K562 (cell line): ENCODE measurements at regions not wholly inside any gene's neighbourhood (a gene's known extent, or its start where the extent isn't known, plus 50 kb on each side); places are given as distances from the start of the nearest gene placed in this dataset.

Experiments used
- BCL6 ChIP-seq: fragments of 250-450 bp; sonication (Bioruptor Pico); IDR thresholded peaks from 2 replicates; pipeline ENCODE4 v1.4.0; 2020
- CEBPB ChIP-seq: fragments of 450-650 bp; IDR thresholded peaks from 2 replicates; pipeline ENCODE4 v1.6.1; 2016; ENCODE audit warnings: missing genetic modification characterization, missing compliant biosample characterization
- CREM ChIP-seq: IDR thresholded peaks from 2 replicates; pipeline ENCODE4 v1.6.1; 2014; ENCODE audit warnings: antibody characterized with exemption, low read depth
- DACH1 ChIP-seq: fragments of 450-650 bp; IDR thresholded peaks from 2 replicates; pipeline ENCODE4 v1.6.1; 2018; ENCODE audit not compliant: partially characterized antibody
- ETV6 ChIP-seq, 3 experiments: fragments of 150-350 bp in 1 of 3; sonication (generic) in 1 of 3; formaldehyde crosslinking in 1 of 3; IDR thresholded peaks; 2 replicates each; pipeline versions ENCODE4 v1.6.1 to v1.8.0; 2014 to 2022; ENCODE audit warnings: borderline replicate concordance in 2 of 3, low read depth in 2 of 3, antibody characterized with exemption in 1 of 3, low read length in 1 of 3, mild to moderate bottlenecking in 1 of 3, missing genetic modification reagents in 1 of 3
- GATAD2B ChIP-seq: fragments of 450-650 bp; IDR thresholded peaks from 2 replicates; pipeline ENCODE4 v1.6.1; 2017; ENCODE audit warnings: mild to moderate bottlenecking, borderline replicate concordance
- HDAC3 ChIP-seq: fragments of 450-650 bp; IDR thresholded peaks from 2 replicates; pipeline ENCODE4 v1.6.1; 2018; ENCODE audit warnings: borderline replicate concordance, mild to moderate bottlenecking, moderate library complexity; ENCODE audit not compliant: partially characterized antibody
- KAT7 ChIP-seq: sonication (generic); formaldehyde crosslinking; IDR thresholded peaks from 2 replicates; pipeline ENCODE4 v1.8.0; 2022; ENCODE audit warnings: missing genetic modification reagents, mild to moderate bottlenecking, borderline replicate concordance
- KLF1 ChIP-seq: fragments of 450-650 bp; IDR thresholded peaks from 2 replicates; pipeline ENCODE4 v1.6.1; 2016; ENCODE audit warnings: missing genetic modification characterization, missing compliant biosample characterization
- NBN ChIP-seq: fragments of 450-650 bp; IDR thresholded peaks from 2 replicates; pipeline ENCODE4 v1.6.1; 2016; ENCODE audit warnings: low read depth, mild to moderate bottlenecking
- NR2C2 ChIP-seq, 2 experiments: fragments of 200-800 bp in 1 of 2; sonication (Bioruptor generic) in 1 of 2; sonication (generic) in 1 of 2; formaldehyde crosslinking in 1 of 2; IDR thresholded peaks; 2 replicates each; pipeline versions ENCODE4 v1.6.1 to v1.8.0; 2016 to 2022; ENCODE audit warnings: mild to moderate bottlenecking in 1 of 2, missing compliant biosample characterization in 1 of 2, missing genetic modification characterization in 1 of 2, missing genetic modification reagents in 1 of 2
- POLR2B ChIP-seq: fragments of 450-650 bp; IDR thresholded peaks from 2 replicates; pipeline ENCODE4 v1.6.1; 2018; ENCODE audit warnings: low read depth; ENCODE audit not compliant: partially characterized antibody
- POLR2H ChIP-seq: IDR thresholded peaks from 2 replicates; pipeline ENCODE4 v1.6.1; 2016; ENCODE audit warnings: missing genetic modification characterization, low read depth, mild to moderate bottlenecking, control low read depth, missing compliant biosample characterization, moderate library complexity
- RBFOX2 ChIP-seq: fragments of 200-400 bp; formaldehyde crosslinking; IDR thresholded peaks from 2 replicates; pipeline ENCODE4 v1.6.1; 2017; ENCODE audit warnings: low read depth, mild to moderate bottlenecking, low read length, moderate library complexity
- SETDB1 ChIP-seq: IDR thresholded peaks from one replicate; pipeline ENCODE4 v1.6.1; 2012; ENCODE audit warnings: low read length, control low read depth, inconsistent platforms
- ZBTB2 ChIP-seq: fragments of 450-650 bp; IDR thresholded peaks from 2 replicates; pipeline ENCODE4 v1.6.1; 2016; ENCODE audit warnings: antibody characterized with exemption
- ZNF282 ChIP-seq: sonication (generic); formaldehyde crosslinking; IDR thresholded peaks from 2 replicates; pipeline ENCODE4 v1.8.1; 2023; ENCODE audit warnings: missing genetic modification reagents
- TF ChIP-seq, protein P1 (sequence below): fragments of 250-450 bp; sonication (Bioruptor Pico); IDR thresholded peaks from 2 replicates; pipeline ENCODE4 v1.8.0; 2021; ENCODE audit warnings: mild to moderate bottlenecking, moderate library complexity
- TF ChIP-seq, protein P2 (sequence below): sonication (generic); formaldehyde crosslinking; IDR thresholded peaks from 2 replicates; pipeline ENCODE4 v1.9.0; 2022; ENCODE audit warnings: mild to moderate bottlenecking, missing genetic modification reagents
- TF ChIP-seq, protein P3 (sequence below), 2 experiments: fragments of 200-800 bp in 1 of 2; sonication (Bioruptor generic) in 1 of 2; sonication (generic) in 1 of 2; formaldehyde crosslinking in 1 of 2; IDR thresholded peaks in 1 of 2; conservative IDR thresholded peaks in 1 of 2; 2 replicates each; pipeline versions ENCODE4 v1.5.0 to v1.6.1; 2016 to 2020; ENCODE audit warnings: missing compliant biosample characterization in 1 of 2, missing genetic modification characterization in 1 of 2, missing genetic modification reagents in 1 of 2
- TF ChIP-seq, protein P4 (sequence below): fragments of 250-450 bp; sonication (Bioruptor Pico); IDR thresholded peaks from 2 replicates; pipeline ENCODE4 v1.5.0; 2020; ENCODE audit warnings: mild to moderate bottlenecking

GRCh38 chr7:130912862-130913638 is 179.0 kb upstream of the KLF14 start (continued):
- TF ChIP-seq, protein P1, sequence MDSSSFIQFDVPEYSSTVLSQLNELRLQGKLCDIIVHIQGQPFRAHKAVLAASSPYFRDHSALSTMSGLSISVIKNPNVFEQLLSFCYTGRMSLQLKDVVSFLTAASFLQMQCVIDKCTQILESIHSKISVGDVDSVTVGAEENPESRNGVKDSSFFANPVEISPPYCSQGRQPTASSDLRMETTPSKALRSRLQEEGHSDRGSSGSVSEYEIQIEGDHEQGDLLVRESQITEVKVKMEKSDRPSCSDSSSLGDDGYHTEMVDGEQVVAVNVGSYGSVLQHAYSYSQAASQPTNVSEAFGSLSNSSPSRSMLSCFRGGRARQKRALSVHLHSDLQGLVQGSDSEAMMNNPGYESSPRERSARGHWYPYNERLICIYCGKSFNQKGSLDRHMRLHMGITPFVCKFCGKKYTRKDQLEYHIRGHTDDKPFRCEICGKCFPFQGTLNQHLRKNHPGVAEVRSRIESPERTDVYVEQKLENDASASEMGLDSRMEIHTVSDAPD (CRISPR knock-in tag), result no peak
- peak; percentile 20 for TF ChIP-seq HDAC3
- TF ChIP-seq SETDB1, result no peak
- TF ChIP-seq, protein P2, sequence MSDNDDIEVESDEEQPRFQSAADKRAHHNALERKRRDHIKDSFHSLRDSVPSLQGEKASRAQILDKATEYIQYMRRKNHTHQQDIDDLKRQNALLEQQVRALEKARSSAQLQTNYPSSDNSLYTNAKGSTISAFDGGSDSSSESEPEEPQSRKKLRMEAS, result peak; percentile 91
- no peak for TF ChIP-seq NBN
- TF ChIP-seq GATAD2B, result peak; percentile 58
- TF ChIP-seq, protein P3, sequence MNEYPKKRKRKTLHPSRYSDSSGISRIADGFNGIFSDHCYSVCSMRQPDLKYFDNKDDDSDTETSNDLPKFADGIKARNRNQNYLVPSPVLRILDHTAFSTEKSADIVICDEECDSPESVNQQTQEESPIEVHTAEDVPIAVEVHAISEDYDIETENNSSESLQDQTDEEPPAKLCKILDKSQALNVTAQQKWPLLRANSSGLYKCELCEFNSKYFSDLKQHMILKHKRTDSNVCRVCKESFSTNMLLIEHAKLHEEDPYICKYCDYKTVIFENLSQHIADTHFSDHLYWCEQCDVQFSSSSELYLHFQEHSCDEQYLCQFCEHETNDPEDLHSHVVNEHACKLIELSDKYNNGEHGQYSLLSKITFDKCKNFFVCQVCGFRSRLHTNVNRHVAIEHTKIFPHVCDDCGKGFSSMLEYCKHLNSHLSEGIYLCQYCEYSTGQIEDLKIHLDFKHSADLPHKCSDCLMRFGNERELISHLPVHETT (CRISPR knock-in tag; conservative IDR thresholded peaks at IDR 0.05 in 1 of 2, IDR thresholded peaks at IDR 0.05 in 1 of 2), result peak in 1 of 2 experiments; percentile 65; a peak in 2 of 4 replicates
- TF ChIP-seq BCL6 (CRISPR knock-in tag), result no peak
- TF ChIP-seq ZBTB2, result no peak
- TF ChIP-seq KLF1 (tag), result no peak
- TF ChIP-seq KAT7, result no peak; the same call in 1 of the 2 replicates
- no peak for TF ChIP-seq POLR2B
- peak; percentile 46; the same call in 1 of the 2 replicates for TF ChIP-seq RBFOX2
- TF ChIP-seq POLR2H, result 0 out of 2 replicates have a peak, but pooled peaks have one; percentile 2
- TF ChIP-seq DACH1, result no peak
- 0 out of 2 replicates have a peak, but pooled peaks have one; percentile 23 for TF ChIP-seq NR2C2 (CRISPR knock-in tag; IDR thresholded peaks at IDR 0.05)
- TF ChIP-seq NR2C2 (tag; IDR thresholded peaks at IDR 0.05), result peak; percentile 91
- 0 out of 2 replicates have a peak, but pooled peaks have one; percentile 17 for TF ChIP-seq CREM
- no peak for TF ChIP-seq ZNF282 (CRISPR knock-in tag)
- TF ChIP-seq ETV6 (IDR thresholded peaks at IDR 0.05; ENCODE audit: borderline replicate concordance in 1 of 2, low read depth in 2 of 2, low read length in 1 of 2), result no peak
- 0 out of 2 replicates have a peak, but pooled peaks have one; percentile 61 for TF ChIP-seq ETV6 (CRISPR knock-in tag; IDR thresholded peaks at IDR 0.05; ENCODE audit: borderline replicate concordance)
- TF ChIP-seq, protein P4, sequence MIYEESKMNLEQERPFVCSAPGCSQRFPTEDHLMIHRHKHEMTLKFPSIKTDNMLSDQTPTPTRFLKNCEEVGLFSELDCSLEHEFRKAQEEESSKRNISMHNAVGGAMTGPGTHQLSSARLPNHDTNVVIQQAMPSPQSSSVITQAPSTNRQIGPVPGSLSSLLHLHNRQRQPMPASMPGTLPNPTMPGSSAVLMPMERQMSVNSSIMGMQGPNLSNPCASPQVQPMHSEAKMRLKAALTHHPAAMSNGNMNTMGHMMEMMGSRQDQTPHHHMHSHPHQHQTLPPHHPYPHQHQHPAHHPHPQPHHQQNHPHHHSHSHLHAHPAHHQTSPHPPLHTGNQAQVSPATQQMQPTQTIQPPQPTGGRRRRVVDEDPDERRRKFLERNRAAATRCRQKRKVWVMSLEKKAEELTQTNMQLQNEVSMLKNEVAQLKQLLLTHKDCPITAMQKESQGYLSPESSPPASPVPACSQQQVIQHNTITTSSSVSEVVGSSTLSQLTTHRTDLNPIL (CRISPR knock-in tag), result no peak
- TF ChIP-seq CEBPB (tag), result peak; percentile 76
